Femur (tissue), 1 donor: ENCODE measurements at regions not wholly inside any gene's neighbourhood (a gene's known extent, or its start where the extent isn't known, plus 50 kb on each side); places are given as distances from the start of the nearest gene placed in this dataset.

Experiments
- DNase-seq: peaks from one replicate; pipeline ENCODE4 v3.0.0-alpha.2; 2017

GRCh38 chr5:84683594-84683993 lies 298.9 kb upstream of the EDIL3 start:
- no peak for DNase-seq

GRCh38 chr5:84682531-84682930 lies 297.9 kb upstream of the EDIL3 start:
- DNase-seq, result no peak

GRCh38 chr5:84680908-84681307 lies 296.2 kb upstream of the EDIL3 start:
- no peak for DNase-seq

GRCh38 chr5:84673785-84674184 lies 289.1 kb upstream of the EDIL3 start:
- no peak for DNase-seq

- DNase-seq, result no peak
Measured at GRCh38 chr5:84667576-84667975, 282.9 kb upstream of the EDIL3 start.

GRCh38 chr5:84650429-84650828 lies 265.7 kb upstream of the EDIL3 start:
- no peak for DNase-seq

- DNase-seq, result no peak
Measured at GRCh38 chr5:84647581-84647980, 262.9 kb upstream of the EDIL3 start.

- no peak for DNase-seq
Measured at GRCh38 chr5:84642795-84643194, 258.1 kb upstream of the EDIL3 start.

GRCh38 chr5:84642324-84642723 lies 257.6 kb upstream of the EDIL3 start:
- DNase-seq, result no peak

- no peak for DNase-seq
Measured at GRCh38 chr5:84637662-84638375, 253.1 kb upstream of the EDIL3 start.

GRCh38 chr5:84635235-84636055 lies 250.8 kb upstream of the EDIL3 start:
- no peak for DNase-seq

- DNase-seq, result no peak
Measured at GRCh38 chr5:84634256-84634655, 249.6 kb upstream of the EDIL3 start.

GRCh38 chr5:84632418-84632817 lies 247.7 kb upstream of the EDIL3 start:
- no peak for DNase-seq

- no peak for DNase-seq
Measured at GRCh38 chr5:84628918-84629317, 244.2 kb upstream of the EDIL3 start.

GRCh38 chr5:84623019-84623418 lies 238.3 kb upstream of the EDIL3 start:
- DNase-seq, result no peak

- DNase-seq, result no peak
Measured at GRCh38 chr5:84622461-84622860, 237.8 kb upstream of the EDIL3 start.

GRCh38 chr5:84618262-84618661 lies 233.6 kb upstream of the EDIL3 start:
- no peak for DNase-seq

- DNase-seq, result peak; percentile 34
Measured at GRCh38 chr5:84614906-84615305, 230.2 kb upstream of the EDIL3 start.

GRCh38 chr5:84606784-84607183 lies 222.1 kb upstream of the EDIL3 start:
- no peak for DNase-seq

GRCh38 chr5:84605241-84605640 lies 220.6 kb upstream of the EDIL3 start:
- DNase-seq, result no peak

- peak; percentile 89 for DNase-seq
Measured at GRCh38 chr5:84603568-84604185, 219.0 kb upstream of the EDIL3 start.

GRCh38 chr5:84602371-84602771 lies 217.7 kb upstream of the EDIL3 start:
- DNase-seq, result no peak

- DNase-seq, result no peak
Measured at GRCh38 chr5:84599964-84600363, 215.3 kb upstream of the EDIL3 start.

GRCh38 chr5:84597904-84598303 lies 213.2 kb upstream of the EDIL3 start:
- DNase-seq, result no peak
